ENCODE measurements at regions not wholly inside any gene's neighbourhood (a gene's known extent, or its start where the extent isn't known, plus 50 kb on each side); places are given as distances from the start of the nearest gene placed in this dataset.
A peak's percentile ranks its signal among the peaks of the same experiment; 100 is the strongest.

- DNase-seq, result peak in 2 of 3 experiments; percentile 42 to 79
Observed at GRCh38 chr4:104901438-104901837, 245.2 kb upstream of the TET2 start.

GRCh38 chr4:104901961-104902605, 244.6 kb upstream of the TET2 start:
- peak in 1 of 3 experiments; percentile 36 for DNase-seq

GRCh38 chr4:104905065-104905464, 241.6 kb upstream of the TET2 start:
- no peak for DNase-seq

GRCh38 chr4:104905546-104905945, 241.1 kb upstream of the TET2 start:
- DNase-seq, result peak in 2 of 3 experiments; percentile 32 to 84

GRCh38 chr4:104906276-104906675, 240.4 kb upstream of the TET2 start:
- DNase-seq, result peak in 2 of 3 experiments; percentile 48 to 84

- DNase-seq, result peak in 1 of 3 experiments; percentile 15
Observed at GRCh38 chr4:104907074-104907649, 239.5 kb upstream of the TET2 start.

GRCh38 chr4:104907991-104908390, 238.7 kb upstream of the TET2 start:
- DNase-seq, result no peak

GRCh38 chr4:104909376-104909775, 237.3 kb upstream of the TET2 start:
- DNase-seq, result no peak

GRCh38 chr4:104912518-104912917, 234.2 kb upstream of the TET2 start:
- DNase-seq, result no peak

- DNase-seq, result no peak
Observed at GRCh38 chr4:104915373-104915772, 231.3 kb upstream of the TET2 start.

GRCh38 chr4:104915864-104916263, 230.8 kb upstream of the TET2 start:
- no peak for DNase-seq

GRCh38 chr4:104919406-104919805, 227.3 kb upstream of the TET2 start:
- DNase-seq, result no peak

GRCh38 chr4:104930298-104930697, 216.4 kb upstream of the TET2 start:
- DNase-seq, result no peak

- DNase-seq, result peak in 1 of 3 experiments; percentile 4
Observed at GRCh38 chr4:104930745-104931736, 215.6 kb upstream of the TET2 start.

- DNase-seq, result no peak
Observed at GRCh38 chr4:104938624-104939023, 208.1 kb upstream of the TET2 start.

GRCh38 chr4:104940927-104941326, 205.7 kb upstream of the TET2 start:
- no peak for DNase-seq

GRCh38 chr4:104941661-104942062, 205.0 kb upstream of the TET2 start:
- DNase-seq, result no peak

GRCh38 chr4:104942990-104943743, 203.5 kb upstream of the TET2 start:
- DNase-seq, result no peak

- no peak for DNase-seq
Observed at GRCh38 chr4:104944596-104944995, 202.1 kb upstream of the TET2 start.

- no peak for DNase-seq
Observed at GRCh38 chr4:104964410-104965175, 182.1 kb upstream of the TET2 start.

GRCh38 chr4:104966349-104967033, 180.2 kb upstream of the TET2 start:
- DNase-seq, result peak in 1 of 3 experiments; percentile 37
